GM21390 (cell line): ENCODE measurements at regions not wholly inside any gene's neighbourhood (a gene's known extent, or its start where the extent isn't known, plus 50 kb on each side); places are given as distances from the start of the nearest gene placed in this dataset.

Source experiments
- ATAC-seq: cut with Tn5 transposase; IDR thresholded peaks from one replicate; pipeline ENCODE4 v1.9.1; 2021; ENCODE audit not compliant: unreplicated experiment

- no peak for ATAC-seq
Observed at GRCh38 chr13:76132532-76132931, 496.4 kb downstream of the LMO7 start.

GRCh38 chr13:76131551-76131950, 495.4 kb downstream of the LMO7 start:
- no peak for ATAC-seq

- no peak for ATAC-seq
Observed at GRCh38 chr13:76129305-76130000, 493.3 kb downstream of the LMO7 start.

GRCh38 chr13:76127922-76128321, 491.8 kb downstream of the LMO7 start:
- ATAC-seq, result no peak

- ATAC-seq, result no peak
Observed at GRCh38 chr13:76123548-76123947, 487.4 kb downstream of the LMO7 start.

- no peak for ATAC-seq
Observed at GRCh38 chr13:76116751-76117360, 480.7 kb downstream of the LMO7 start.

GRCh38 chr13:76106763-76107162, 470.6 kb downstream of the LMO7 start:
- no peak for ATAC-seq

- ATAC-seq, result no peak
Observed at GRCh38 chr13:76094645-76095044, 458.5 kb downstream of the LMO7 start.

- ATAC-seq, result no peak
Observed at GRCh38 chr13:76091076-76091475, 454.9 kb downstream of the LMO7 start.

- no peak for ATAC-seq
Observed at GRCh38 chr13:76086729-76087128, 450.6 kb downstream of the LMO7 start.

GRCh38 chr13:76067850-76068249, 431.7 kb downstream of the LMO7 start:
- no peak for ATAC-seq

- no peak for ATAC-seq
Observed at GRCh38 chr13:76053181-76053580, 417.1 kb downstream of the LMO7 start.

- ATAC-seq, result no peak
Observed at GRCh38 chr13:76049376-76049746, 413.2 kb downstream of the LMO7 start.

- ATAC-seq, result no peak
Observed at GRCh38 chr13:76048675-76049375, 412.7 kb downstream of the LMO7 start.

- no peak for ATAC-seq
Observed at GRCh38 chr13:76048131-76048530, 412.0 kb downstream of the LMO7 start.

GRCh38 chr13:76043874-76044273, 407.7 kb downstream of the LMO7 start:
- no peak for ATAC-seq

- no peak for ATAC-seq
Observed at GRCh38 chr13:76038920-76039716, 403.0 kb downstream of the LMO7 start.

GRCh38 chr13:76036176-76036575, 400.0 kb downstream of the LMO7 start:
- no peak for ATAC-seq

GRCh38 chr13:76035711-76036110, 399.6 kb downstream of the LMO7 start:
- no peak for ATAC-seq

- ATAC-seq, result no peak
Observed at GRCh38 chr13:76029706-76030105, 393.6 kb downstream of the LMO7 start.

GRCh38 chr13:76029088-76029487, 393.0 kb downstream of the LMO7 start:
- ATAC-seq, result no peak

GRCh38 chr13:76027131-76027530, 391.0 kb downstream of the LMO7 start:
- ATAC-seq, result no peak
